ENCODE measurements at regions not wholly inside any gene's neighbourhood (a gene's known extent, or its start where the extent isn't known, plus 50 kb on each side); places are given as distances from the start of the nearest gene placed in this dataset.

DNA sequence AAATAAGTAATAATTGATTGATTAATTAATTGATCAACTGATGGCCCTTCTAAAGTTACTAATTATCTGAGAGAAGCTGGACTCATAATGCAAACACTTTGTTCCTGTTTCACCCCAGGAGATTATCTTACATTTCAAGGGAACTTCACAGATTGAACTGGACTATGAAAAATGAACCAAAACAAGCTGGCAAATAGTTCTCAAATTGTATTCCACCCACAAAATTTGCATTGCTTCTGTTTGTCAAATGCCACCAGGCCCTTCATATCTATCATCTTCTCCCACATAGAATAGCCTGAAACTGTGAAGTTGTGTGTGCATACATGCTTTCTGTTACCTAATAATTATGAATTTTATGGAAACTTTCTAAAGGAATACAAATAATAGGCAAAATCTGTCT lies 104.0 kb downstream of the ZNF281 start:
- TF ChIP-seq POLR2A (IDR thresholded peaks at IDR 0.05), result no peak
- TF ChIP-seq, protein P1, sequence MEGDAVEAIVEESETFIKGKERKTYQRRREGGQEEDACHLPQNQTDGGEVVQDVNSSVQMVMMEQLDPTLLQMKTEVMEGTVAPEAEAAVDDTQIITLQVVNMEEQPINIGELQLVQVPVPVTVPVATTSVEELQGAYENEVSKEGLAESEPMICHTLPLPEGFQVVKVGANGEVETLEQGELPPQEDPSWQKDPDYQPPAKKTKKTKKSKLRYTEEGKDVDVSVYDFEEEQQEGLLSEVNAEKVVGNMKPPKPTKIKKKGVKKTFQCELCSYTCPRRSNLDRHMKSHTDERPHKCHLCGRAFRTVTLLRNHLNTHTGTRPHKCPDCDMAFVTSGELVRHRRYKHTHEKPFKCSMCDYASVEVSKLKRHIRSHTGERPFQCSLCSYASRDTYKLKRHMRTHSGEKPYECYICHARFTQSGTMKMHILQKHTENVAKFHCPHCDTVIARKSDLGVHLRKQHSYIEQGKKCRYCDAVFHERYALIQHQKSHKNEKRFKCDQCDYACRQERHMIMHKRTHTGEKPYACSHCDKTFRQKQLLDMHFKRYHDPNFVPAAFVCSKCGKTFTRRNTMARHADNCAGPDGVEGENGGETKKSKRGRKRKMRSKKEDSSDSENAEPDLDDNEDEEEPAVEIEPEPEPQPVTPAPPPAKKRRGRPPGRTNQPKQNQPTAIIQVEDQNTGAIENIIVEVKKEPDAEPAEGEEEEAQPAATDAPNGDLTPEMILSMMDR (IDR thresholded peaks at IDR 0.05), result no peak

Measured in right lobe of liver (tissue), 4 donors.